ENCODE measurements at regions not wholly inside any gene's neighbourhood (a gene's known extent, or its start where the extent isn't known, plus 50 kb on each side); places are given as distances from the start of the nearest gene placed in this dataset.

GRCh38 chr2:11022064-11022463 is 110.3 kb downstream of the KCNF1 start:
- Histone ChIP-seq H3K9me1 (replicated peaks; ENCODE audit: control insufficient read depth, extremely low read depth, insufficient read depth, low read length) (no peaks in the 10 kb centered on the region), H3K27me3 (ENCODE audit: control insufficient read depth in 2 of 2, insufficient read depth in 2 of 2, low read length in 2 of 2) (no peaks in the 10 kb centered on the region), H3K4me2 (ENCODE audit: insufficient read depth, low read length) (no peak overlapping the region), H3K9ac (replicated peaks; ENCODE audit: extremely low read depth, insufficient read depth, low read length) (no peak overlapping the region), H3K9me3 (replicated peaks; ENCODE audit: control insufficient read depth, insufficient read depth, low read length) (no peaks in the 10 kb centered on the region), H3K27ac (ENCODE audit: insufficient read depth, low read depth, low read length) (no peak overlapping the region), H3K4me1 (ENCODE audit: control insufficient read depth, extremely low read depth, insufficient read depth, low read length) (no peaks in the 10 kb centered on the region), H3K36me3 (ENCODE audit: control insufficient read depth in 2 of 2, extremely low read depth in 1 of 2, insufficient read depth in 2 of 2, low read length in 2 of 2) (no peaks in the 10 kb centered on the region), H3K79me2 (ENCODE audit: control insufficient read depth, insufficient read depth, low read length) (no peaks in the 10 kb centered on the region), H4K20me1 (replicated peaks; ENCODE audit: control insufficient read depth, extremely low read depth, insufficient read depth, low read length) (no peaks in the 10 kb centered on the region), H3K4me3 (replicated peaks in 1 of 3; ENCODE audit: insufficient read depth in 1 of 3, low read depth in 1 of 3, low read length in 3 of 3) (no peak overlapping the region), H2AFZ (ENCODE audit: low read depth, low read length) (no peak overlapping the region)
- intact Hi-C loops (cut with micrococcal nuclease) (no loop called here), dilution Hi-C loops (cut with MboI; ENCODE audit: extremely low pct_ligation_motif_present, low sequenced_read_pairs) (no loop called here)
- TF ChIP-seq POLR2A (IDR thresholded peaks at IDR 0.05; ENCODE audit: low read depth, low read length) (no peak), GATA2 (IDR thresholded peaks at IDR 0.05; ENCODE audit: insufficient read depth, insufficient read length, low read depth, low read length) (no peak), FOS (IDR thresholded peaks at IDR 0.05; ENCODE audit: borderline replicate concordance, insufficient read depth, low read length) (no peak), JUN (IDR thresholded peaks at IDR 0.05; ENCODE audit: borderline replicate concordance, insufficient read depth, insufficient read length, low read depth) (no peak), POLR2AphosphoS5 (IDR thresholded peaks at IDR 0.05; ENCODE audit: insufficient read depth, low read depth, low read length) (no peak), MYC (IDR thresholded peaks at IDR 0.05; ENCODE audit: low read depth, low read length) (no peak), EZH2 (IDR thresholded peaks at IDR 0.05; ENCODE audit: borderline replicate concordance, low read depth, low read length, severe bottlenecking) (no peak)
- TF ChIP-seq, protein P1, sequence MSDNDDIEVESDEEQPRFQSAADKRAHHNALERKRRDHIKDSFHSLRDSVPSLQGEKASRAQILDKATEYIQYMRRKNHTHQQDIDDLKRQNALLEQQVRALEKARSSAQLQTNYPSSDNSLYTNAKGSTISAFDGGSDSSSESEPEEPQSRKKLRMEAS (IDR thresholded peaks at IDR 0.05; ENCODE audit: insufficient read depth, insufficient read length), result no peak
- TF ChIP-seq, protein P2, sequence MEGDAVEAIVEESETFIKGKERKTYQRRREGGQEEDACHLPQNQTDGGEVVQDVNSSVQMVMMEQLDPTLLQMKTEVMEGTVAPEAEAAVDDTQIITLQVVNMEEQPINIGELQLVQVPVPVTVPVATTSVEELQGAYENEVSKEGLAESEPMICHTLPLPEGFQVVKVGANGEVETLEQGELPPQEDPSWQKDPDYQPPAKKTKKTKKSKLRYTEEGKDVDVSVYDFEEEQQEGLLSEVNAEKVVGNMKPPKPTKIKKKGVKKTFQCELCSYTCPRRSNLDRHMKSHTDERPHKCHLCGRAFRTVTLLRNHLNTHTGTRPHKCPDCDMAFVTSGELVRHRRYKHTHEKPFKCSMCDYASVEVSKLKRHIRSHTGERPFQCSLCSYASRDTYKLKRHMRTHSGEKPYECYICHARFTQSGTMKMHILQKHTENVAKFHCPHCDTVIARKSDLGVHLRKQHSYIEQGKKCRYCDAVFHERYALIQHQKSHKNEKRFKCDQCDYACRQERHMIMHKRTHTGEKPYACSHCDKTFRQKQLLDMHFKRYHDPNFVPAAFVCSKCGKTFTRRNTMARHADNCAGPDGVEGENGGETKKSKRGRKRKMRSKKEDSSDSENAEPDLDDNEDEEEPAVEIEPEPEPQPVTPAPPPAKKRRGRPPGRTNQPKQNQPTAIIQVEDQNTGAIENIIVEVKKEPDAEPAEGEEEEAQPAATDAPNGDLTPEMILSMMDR (IDR thresholded peaks at IDR 0.05; ENCODE audit: extremely low read depth in 1 of 2, insufficient read depth in 1 of 2, low read depth in 1 of 2, low read length in 2 of 2), result no peak
- ChIA-PET POLR2A (no interaction called here), CTCF (no interaction called here)
- DNase-seq (ENCODE audit: low read depth, low spot score) (no peak), FAIRE-seq (no peak)
- no TSS peak for BruUV-seq (replicated peaks)
